Ovary (tissue), 3 donors: ENCODE measurements at regions not wholly inside any gene's neighbourhood (a gene's known extent, or its start where the extent isn't known, plus 50 kb on each side); places are given as distances from the start of the nearest gene placed in this dataset.

ENCODE experiments used
- POLR2A ChIP-seq: fragments of 450-650 bp; IDR thresholded peaks from one replicate; pipeline ENCODE4 v1.6.1; 2017; ENCODE audit warnings: antibody characterized with exemption, mild to moderate bottlenecking, moderate library complexity
- TF ChIP-seq, protein P1 (sequence below), 3 donors: fragments of 450-650 bp in 2 of 3; fragments of 200-600 bp in 1 of 3; IDR thresholded peaks; one replicate each; pipeline versions ENCODE4 v1.5.1 to v1.8.0; 2016 to 2022; ENCODE audit warnings: antibody characterized with exemption in 3 of 3, mild to moderate bottlenecking in 1 of 3
- donor health status: DM: no; HTN: no; CAD: no.

DNA sequence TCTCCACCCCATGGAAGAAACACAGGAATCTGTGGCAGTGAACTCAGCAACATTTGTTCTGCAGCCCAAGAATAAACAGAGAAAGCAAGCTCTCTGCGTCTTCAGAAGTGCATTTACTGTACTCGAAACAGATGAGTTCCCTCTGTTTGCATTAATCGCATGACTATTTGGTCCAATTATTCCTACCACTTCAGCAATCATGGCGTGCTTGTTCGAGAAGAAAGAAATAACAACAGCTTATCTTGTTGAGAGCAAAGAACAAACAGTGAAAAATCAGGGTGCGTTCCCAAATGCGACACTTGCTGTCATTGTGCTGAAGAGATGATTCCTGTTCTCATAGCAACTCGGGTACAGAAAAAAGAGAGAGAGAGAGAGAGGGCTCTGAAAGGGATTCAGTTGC is 445.3 kb upstream of the MAF start:
- TF ChIP-seq POLR2A: no peak
- TF ChIP-seq, protein P1, sequence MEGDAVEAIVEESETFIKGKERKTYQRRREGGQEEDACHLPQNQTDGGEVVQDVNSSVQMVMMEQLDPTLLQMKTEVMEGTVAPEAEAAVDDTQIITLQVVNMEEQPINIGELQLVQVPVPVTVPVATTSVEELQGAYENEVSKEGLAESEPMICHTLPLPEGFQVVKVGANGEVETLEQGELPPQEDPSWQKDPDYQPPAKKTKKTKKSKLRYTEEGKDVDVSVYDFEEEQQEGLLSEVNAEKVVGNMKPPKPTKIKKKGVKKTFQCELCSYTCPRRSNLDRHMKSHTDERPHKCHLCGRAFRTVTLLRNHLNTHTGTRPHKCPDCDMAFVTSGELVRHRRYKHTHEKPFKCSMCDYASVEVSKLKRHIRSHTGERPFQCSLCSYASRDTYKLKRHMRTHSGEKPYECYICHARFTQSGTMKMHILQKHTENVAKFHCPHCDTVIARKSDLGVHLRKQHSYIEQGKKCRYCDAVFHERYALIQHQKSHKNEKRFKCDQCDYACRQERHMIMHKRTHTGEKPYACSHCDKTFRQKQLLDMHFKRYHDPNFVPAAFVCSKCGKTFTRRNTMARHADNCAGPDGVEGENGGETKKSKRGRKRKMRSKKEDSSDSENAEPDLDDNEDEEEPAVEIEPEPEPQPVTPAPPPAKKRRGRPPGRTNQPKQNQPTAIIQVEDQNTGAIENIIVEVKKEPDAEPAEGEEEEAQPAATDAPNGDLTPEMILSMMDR (IDR thresholded peaks at IDR 0.05): no peak
